RWPE2 (cell line): ENCODE measurements at regions not wholly inside any gene's neighbourhood (a gene's known extent, or its start where the extent isn't known, plus 50 kb on each side); places are given as distances from the start of the nearest gene placed in this dataset.

ENCODE experiments used
- ATAC-seq: fragments of 200-7000 bp; cut with Tn5 transposase; 3 replicates; pipeline ENCODE4 v1.9.1; 2021; ENCODE audit warnings: low read depth
- DNase-seq: peaks from one replicate; pipeline ENCODE4 v3.0.0-alpha.2; 2020; ENCODE audit warnings: low spot score
- H3K27ac ChIP-seq: fragments of 450-650 bp; 2 replicates; pipeline ENCODE4 v1.5.1; 2017; ENCODE audit warnings: mild to moderate bottlenecking; ENCODE audit not compliant: poor library complexity, severe bottlenecking
- H3K27me3 ChIP-seq: fragments of 250-450 bp; sonication (Bioruptor Pico); 2 replicates; pipeline ENCODE4 v1.5.1; 2021; ENCODE audit warnings: mild to moderate bottlenecking, moderate library complexity; ENCODE audit not compliant: insufficient read depth, poor library complexity, severe bottlenecking
- H3K36me3 ChIP-seq: fragments of 250-450 bp; sonication (Bioruptor Pico); 2 replicates; pipeline ENCODE4 v1.5.1; 2020; ENCODE audit warnings: low read depth, mild to moderate bottlenecking, moderate library complexity
- H3K4me1 ChIP-seq: fragments of 250-450 bp; sonication (Bioruptor Pico); 2 replicates; pipeline ENCODE4 v1.5.1; 2021; ENCODE audit warnings: mild to moderate bottlenecking, moderate library complexity; ENCODE audit not compliant: insufficient read depth, poor library complexity, severe bottlenecking
- H3K4me3 ChIP-seq: fragments of 250-450 bp; sonication (Bioruptor Pico); 2 replicates; pipeline ENCODE4 v1.5.1; 2021; ENCODE audit warnings: mild to moderate bottlenecking, moderate library complexity; ENCODE audit not compliant: severe bottlenecking
- H3K9me3 ChIP-seq: fragments of 250-450 bp; sonication (Bioruptor Pico); 2 replicates; pipeline ENCODE4 v1.5.1; 2021; ENCODE audit warnings: mild to moderate bottlenecking, moderate library complexity; ENCODE audit not compliant: severe bottlenecking
- TF ChIP-seq, protein P1 (sequence below): fragments of 450-650 bp; IDR thresholded peaks from one replicate; pipeline ENCODE4 v1.5.1; 2017; ENCODE audit warnings: mild to moderate bottlenecking, moderate library complexity; ENCODE audit not compliant: poor library complexity, severe bottlenecking

DNA sequence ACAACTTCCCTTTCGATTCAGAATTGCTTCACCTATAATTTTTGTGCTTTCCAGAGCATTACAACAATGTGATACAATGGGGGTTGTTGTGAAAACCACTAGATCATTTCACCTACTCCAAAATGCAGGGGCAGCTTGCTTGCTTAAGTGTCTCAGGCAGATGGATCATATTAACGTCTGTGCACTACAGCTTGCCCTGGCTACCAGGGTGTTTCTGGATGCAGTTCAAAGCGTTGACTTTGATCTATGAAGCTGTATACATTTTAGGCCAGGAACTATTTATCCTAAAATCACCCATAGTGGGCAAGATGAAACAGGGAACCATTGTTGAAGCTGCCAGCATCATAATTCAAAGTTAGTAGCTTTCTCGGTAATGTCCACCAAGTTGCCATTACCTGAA lies 339.5 kb upstream of the HSF2 start:
- H3K4me1 ChIP-seq, result no peaks in the 10 kb centered on the region
- no peak overlapping the region for H3K27ac ChIP-seq
- ATAC-seq (no peak), DNase-seq (no peak)
- no peak overlapping the region for H3K4me3 ChIP-seq
- H3K27me3 ChIP-seq, result no peaks in the 10 kb centered on the region
- H3K36me3 ChIP-seq, result no peaks in the 10 kb centered on the region
- H3K9me3 ChIP-seq, result no peaks in the 10 kb centered on the region
- TF ChIP-seq, protein P1, sequence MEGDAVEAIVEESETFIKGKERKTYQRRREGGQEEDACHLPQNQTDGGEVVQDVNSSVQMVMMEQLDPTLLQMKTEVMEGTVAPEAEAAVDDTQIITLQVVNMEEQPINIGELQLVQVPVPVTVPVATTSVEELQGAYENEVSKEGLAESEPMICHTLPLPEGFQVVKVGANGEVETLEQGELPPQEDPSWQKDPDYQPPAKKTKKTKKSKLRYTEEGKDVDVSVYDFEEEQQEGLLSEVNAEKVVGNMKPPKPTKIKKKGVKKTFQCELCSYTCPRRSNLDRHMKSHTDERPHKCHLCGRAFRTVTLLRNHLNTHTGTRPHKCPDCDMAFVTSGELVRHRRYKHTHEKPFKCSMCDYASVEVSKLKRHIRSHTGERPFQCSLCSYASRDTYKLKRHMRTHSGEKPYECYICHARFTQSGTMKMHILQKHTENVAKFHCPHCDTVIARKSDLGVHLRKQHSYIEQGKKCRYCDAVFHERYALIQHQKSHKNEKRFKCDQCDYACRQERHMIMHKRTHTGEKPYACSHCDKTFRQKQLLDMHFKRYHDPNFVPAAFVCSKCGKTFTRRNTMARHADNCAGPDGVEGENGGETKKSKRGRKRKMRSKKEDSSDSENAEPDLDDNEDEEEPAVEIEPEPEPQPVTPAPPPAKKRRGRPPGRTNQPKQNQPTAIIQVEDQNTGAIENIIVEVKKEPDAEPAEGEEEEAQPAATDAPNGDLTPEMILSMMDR, result no peak

DNA sequence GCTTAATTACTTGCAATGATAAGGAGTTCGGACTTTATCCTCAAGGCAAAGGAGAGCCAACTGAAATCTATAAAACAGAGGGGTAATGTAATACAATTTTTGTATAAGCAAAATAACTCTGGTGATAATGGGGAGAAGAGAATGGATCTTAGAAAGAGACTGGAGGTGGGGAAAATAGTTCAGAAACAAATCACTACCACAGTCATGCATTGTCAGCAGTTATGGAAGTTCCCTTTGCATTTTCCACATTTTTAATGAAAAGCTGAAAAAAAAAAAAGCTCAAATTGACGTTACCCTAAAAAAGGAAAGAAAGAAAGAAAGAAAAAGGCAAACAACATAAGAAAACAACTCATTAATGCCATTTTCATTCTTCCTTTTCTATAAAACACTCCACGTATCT lies 337.6 kb upstream of the HSF2 start:
- H3K4me3 ChIP-seq, result no peak overlapping the region
- no peaks in the 10 kb centered on the region for H3K9me3 ChIP-seq
- H3K27ac ChIP-seq, result no peak overlapping the region
- no peaks in the 10 kb centered on the region for H3K4me1 ChIP-seq
- H3K36me3 ChIP-seq, result no peaks in the 10 kb centered on the region
- DNase-seq (no peak), ATAC-seq (no peak)
- TF ChIP-seq, protein P1, result no peak
- no peaks in the 10 kb centered on the region for H3K27me3 ChIP-seq

DNA sequence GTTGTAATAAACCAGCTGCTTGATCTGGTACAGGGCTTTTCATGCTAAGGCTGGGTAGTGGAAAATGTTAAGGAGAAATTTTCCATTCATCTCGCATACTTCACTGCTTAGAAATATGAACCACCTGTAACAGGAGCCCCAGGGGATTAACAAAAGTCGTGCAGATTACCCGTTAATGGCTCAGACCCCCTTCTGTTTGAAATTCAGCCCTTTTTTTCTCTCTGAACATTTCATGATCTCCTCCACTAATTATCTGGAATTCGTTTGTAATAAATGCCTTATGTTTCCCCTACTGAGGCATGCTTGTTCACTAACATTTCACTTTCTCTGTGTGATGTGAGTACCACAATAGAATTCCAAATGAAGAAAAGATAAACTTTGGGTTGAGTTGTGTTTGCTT lies 336.4 kb upstream of the HSF2 start:
- H3K27ac ChIP-seq, result no peak overlapping the region
- DNase-seq, result no peak
- no peaks in the 10 kb centered on the region for H3K4me1 ChIP-seq
- no peaks in the 10 kb centered on the region for H3K9me3 ChIP-seq
- TF ChIP-seq, protein P1, result no peak
- ATAC-seq, result no peak
- H3K27me3 ChIP-seq, result no peaks in the 10 kb centered on the region
- no peak overlapping the region for H3K4me3 ChIP-seq
- no peaks in the 10 kb centered on the region for H3K36me3 ChIP-seq

DNA sequence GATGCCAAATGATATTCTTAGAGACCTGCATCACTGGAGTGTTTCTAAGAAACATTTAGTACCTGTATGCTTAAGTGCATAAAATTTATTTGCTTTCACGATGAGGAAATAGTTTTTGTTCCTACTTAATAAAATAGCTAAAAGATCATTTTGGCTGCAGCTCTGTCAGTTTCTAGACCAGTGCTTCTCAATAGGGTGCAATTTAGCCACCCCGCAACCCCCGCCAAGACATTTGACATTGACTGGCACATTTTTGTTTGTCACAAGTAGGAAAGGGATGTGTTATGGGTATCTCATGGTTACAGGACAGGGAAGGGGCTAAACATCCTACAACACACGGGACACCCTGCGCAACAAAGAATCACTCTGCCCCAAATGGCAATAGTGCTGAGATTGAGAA lies 335.7 kb upstream of the HSF2 start:
- Histone ChIP-seq H3K4me3 (no peak overlapping the region), H3K27ac (no peak overlapping the region), H3K9me3 (no peaks in the 10 kb centered on the region), H3K27me3 (no peaks in the 10 kb centered on the region), H3K4me1 (no peaks in the 10 kb centered on the region), H3K36me3 (no peaks in the 10 kb centered on the region)
- TF ChIP-seq, protein P1, result no peak
- DNase-seq (no peak), ATAC-seq (no peak)

DNA sequence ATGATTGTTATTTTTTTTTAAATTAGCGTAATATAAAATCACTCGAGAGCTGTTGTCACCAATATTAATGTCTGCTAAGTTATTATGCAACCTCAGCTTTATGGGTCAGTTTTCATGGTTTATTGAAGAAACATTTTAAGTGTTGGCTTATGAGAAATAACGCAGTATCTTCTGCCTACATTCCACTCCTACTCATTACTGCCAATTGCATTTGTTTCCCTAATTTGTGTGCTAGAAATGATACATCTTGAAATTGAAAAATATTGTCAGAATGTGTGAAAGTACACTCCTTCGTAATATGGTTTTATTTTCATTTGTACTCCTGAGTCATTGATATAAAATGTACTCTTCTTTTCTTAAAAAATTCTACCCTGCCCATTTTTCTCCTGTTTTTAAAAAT lies 333.3 kb upstream of the HSF2 start:
- no peak for DNase-seq
- no peaks in the 10 kb centered on the region for H3K4me1 ChIP-seq
- no peaks in the 10 kb centered on the region for H3K27me3 ChIP-seq
- H3K4me3 ChIP-seq, result no peak overlapping the region
- no peaks in the 10 kb centered on the region for H3K36me3 ChIP-seq
- no peaks in the 10 kb centered on the region for H3K9me3 ChIP-seq
- no peak overlapping the region for H3K27ac ChIP-seq
- TF ChIP-seq, protein P1, result no peak
- ATAC-seq, result no peak
